22Rv1 (cell line): ENCODE measurements at regions not wholly inside any gene's neighbourhood (a gene's known extent, or its start where the extent isn't known, plus 50 kb on each side); places are given as distances from the start of the nearest gene placed in this dataset.

Source experiments
- CTCF ChIP-seq: fragments of 450-650 bp; IDR thresholded peaks from 2 replicates; pipeline ENCODE4 v1.5.1; 2017; ENCODE audit warnings: mild to moderate bottlenecking
- ZFX ChIP-seq: fragments of 450-650 bp; IDR thresholded peaks from 2 replicates; pipeline ENCODE4 v1.6.1; 2017; ENCODE audit warnings: antibody characterized with exemption, borderline replicate concordance

GRCh38 chr3:8070011-8070410 is 431.6 kb upstream of the LMCD1 start:
- TF ChIP-seq CTCF (no peak), ZFX (no peak)
